Limb (tissue), 2 donors: ENCODE measurements at regions not wholly inside any gene's neighbourhood (a gene's known extent, or its start where the extent isn't known, plus 50 kb on each side); places are given as distances from the start of the nearest gene placed in this dataset.
"Not testable (repeated sequence)": the region's sequence is repeated elsewhere in the genome, so short reads cannot be mapped to it uniquely, and the experiment has no call there.

ENCODE experiments used
- DNase-seq, 2 donors: peaks; one replicate each; pipeline ENCODE4 v3.0.0-alpha.2; 2016; ENCODE audit errors: extremely low spot score in 2 of 2

GRCh38 chr7:156590212-156590611 lies 50.4 kb upstream of the RNF32 start:
- no peak for DNase-seq

GRCh38 chr7:156589808-156590207 lies 50.8 kb upstream of the RNF32 start:
- DNase-seq, result no peak

GRCh38 chr7:156585926-156586325 lies 54.6 kb upstream of the RNF32 start:
- no peak for DNase-seq

- no peak for DNase-seq
Measured at GRCh38 chr7:156585025-156585648, 55.4 kb upstream of the RNF32 start.

GRCh38 chr7:156582591-156583123 lies 57.9 kb upstream of the RNF32 start:
- no peak for DNase-seq

- no peak for DNase-seq
Measured at GRCh38 chr7:156580036-156580435, 60.5 kb upstream of the RNF32 start.

- no peak for DNase-seq
Measured at GRCh38 chr7:156579566-156579965, 61.0 kb upstream of the RNF32 start.

- DNase-seq, result no peak
Measured at GRCh38 chr7:156578978-156579430, 61.6 kb upstream of the RNF32 start.

- no peak for DNase-seq
Measured at GRCh38 chr7:156578578-156578940, 62.0 kb upstream of the RNF32 start.

- DNase-seq, result peak in 1 of 2 donors; percentile 15
Measured at GRCh38 chr7:156577645-156578577, 62.7 kb upstream of the RNF32 start.

- DNase-seq, result no peak
Measured at GRCh38 chr7:156576216-156577058, 64.1 kb upstream of the RNF32 start.

- DNase-seq, result no peak
Measured at GRCh38 chr7:156568258-156568657, 72.3 kb upstream of the RNF32 start.

- no peak for DNase-seq
Measured at GRCh38 chr7:156566812-156567549, 73.6 kb upstream of the RNF32 start.

GRCh38 chr7:156565002-156565401 lies 75.6 kb upstream of the RNF32 start:
- not testable (repeated sequence) for DNase-seq

GRCh38 chr7:156560696-156561095 lies 79.9 kb upstream of the RNF32 start:
- DNase-seq, result no peak

GRCh38 chr7:156560075-156560474 lies 80.5 kb upstream of the RNF32 start:
- no peak for DNase-seq

GRCh38 chr7:156559001-156559400 lies 81.6 kb upstream of the RNF32 start:
- DNase-seq, result no peak

- no peak for DNase-seq
Measured at GRCh38 chr7:156558198-156558597, 82.4 kb upstream of the RNF32 start.

- no peak for DNase-seq
Measured at GRCh38 chr7:156556083-156556482, 84.5 kb upstream of the RNF32 start.

GRCh38 chr7:156554488-156554887 lies 86.1 kb upstream of the RNF32 start:
- no peak for DNase-seq

- no peak for DNase-seq
Measured at GRCh38 chr7:156549636-156550035, 90.9 kb upstream of the RNF32 start.
